Mesenchymal stem cell (in vitro differentiated cells and primary cell): ENCODE measurements at regions not wholly inside any gene's neighbourhood (a gene's known extent, or its start where the extent isn't known, plus 50 kb on each side); places are given as distances from the start of the nearest gene placed in this dataset.

Experiments
- DNase-seq: peaks from one replicate; pipeline ENCODE4 v3.0.0-alpha.2; 2013
- H2AFZ ChIP-seq: one replicate; pipeline ENCODE4 v1.6.1; 2013; ENCODE audit warnings: low read depth, mild to moderate bottlenecking, control low read depth, inconsistent platforms, low read length, moderate library complexity
- H2AK5ac ChIP-seq: 2 replicates; pipeline ENCODE4 v1.6.1; 2013; ENCODE audit warnings: low read length, moderate library complexity, mild to moderate bottlenecking, inconsistent platforms; ENCODE audit not compliant: severe bottlenecking
- H2BK120ac ChIP-seq: one replicate; pipeline ENCODE4 v1.6.1; 2013; ENCODE audit warnings: low read depth, mild to moderate bottlenecking, inconsistent platforms, low read length, moderate library complexity
- H2BK12ac ChIP-seq, 2 experiments: one replicate each; pipeline ENCODE4 v1.6.1; 2013; ENCODE audit warnings: inconsistent platforms in 2 of 2, low read length in 2 of 2, mild to moderate bottlenecking in 2 of 2, moderate library complexity in 2 of 2, control low read depth in 1 of 2
- H2BK15ac ChIP-seq: one replicate; pipeline ENCODE4 v1.6.1; 2013; ENCODE audit warnings: mild to moderate bottlenecking, low read depth, inconsistent platforms; ENCODE audit not compliant: poor library complexity, severe bottlenecking
- H2BK5ac ChIP-seq: 2 replicates; pipeline ENCODE4 v1.6.1; 2013; ENCODE audit warnings: low read depth, mild to moderate bottlenecking, low read length, control low read depth, inconsistent platforms; ENCODE audit not compliant: poor library complexity, severe bottlenecking
- H3K14ac ChIP-seq, 2 experiments: one replicate each; pipeline ENCODE4 v1.6.1; 2013; ENCODE audit warnings: inconsistent platforms in 2 of 2, low read length in 2 of 2, control low read depth in 1 of 2, mild to moderate bottlenecking in 1 of 2, moderate library complexity in 1 of 2
- H3K18ac ChIP-seq, 2 experiments: one replicate each; pipeline ENCODE4 v1.6.1; 2013; ENCODE audit warnings: inconsistent platforms in 2 of 2, low read length in 2 of 2, control low read depth in 1 of 2, low read depth in 1 of 2, mild to moderate bottlenecking in 1 of 2
- H3K23ac ChIP-seq, 2 experiments: one replicate each; pipeline ENCODE4 v1.6.1; 2013; ENCODE audit warnings: inconsistent platforms in 2 of 2, low read length in 2 of 2, mild to moderate bottlenecking in 2 of 2, moderate library complexity in 2 of 2, control low read depth in 1 of 2
- H3K27ac ChIP-seq: 2 replicates; pipeline ENCODE4 v1.5.1; 2013; ENCODE audit warnings: mild to moderate bottlenecking, moderate library complexity, low read length, control low read depth, inconsistent platforms; ENCODE audit not compliant: poor library complexity, severe bottlenecking
- H3K27me3 ChIP-seq, 2 experiments: 2 replicates each; pipeline versions ENCODE4 v1.6.1 to v1.7.0; 2013; ENCODE audit warnings: low read length in 2 of 2, mild to moderate bottlenecking in 2 of 2, moderate library complexity in 2 of 2, control low read depth in 1 of 2, inconsistent platforms in 1 of 2; ENCODE audit not compliant: control insufficient read depth in 1 of 2, insufficient read depth in 1 of 2
- H3K36me3 ChIP-seq, 2 experiments: 2 replicates each; pipeline versions ENCODE4 v1.6.1 to v1.7.0; 2013; ENCODE audit warnings: low read length in 2 of 2, control low read depth in 1 of 2, inconsistent platforms in 1 of 2, low read depth in 1 of 2, mild to moderate bottlenecking in 1 of 2; ENCODE audit not compliant: insufficient read depth in 2 of 2, control insufficient read depth in 1 of 2
- H3K4ac ChIP-seq, 2 experiments: one replicate each; pipeline ENCODE4 v1.6.1; 2013; ENCODE audit warnings: inconsistent platforms in 2 of 2, low read length in 2 of 2, mild to moderate bottlenecking in 2 of 2, moderate library complexity in 2 of 2, control low read depth in 1 of 2, low read depth in 1 of 2
- H3K4me1 ChIP-seq: 2 replicates; pipeline ENCODE4 v1.6.1; 2013; ENCODE audit warnings: low read depth, low read length, control low read depth; ENCODE audit not compliant: control insufficient read depth, insufficient read depth
- H3K4me2 ChIP-seq: 2 replicates; pipeline ENCODE4 v1.6.1; 2013; ENCODE audit warnings: low read length, mild to moderate bottlenecking, inconsistent platforms; ENCODE audit not compliant: poor library complexity, severe bottlenecking
- H3K4me3 ChIP-seq, 2 experiments: 2 replicates each; pipeline versions ENCODE4 v1.5.1 to v1.7.0; 2013; ENCODE audit warnings: low read length in 2 of 2, mild to moderate bottlenecking in 2 of 2, control low read depth in 1 of 2, low read depth in 1 of 2; ENCODE audit not compliant: insufficient read depth in 1 of 2
- H3K79me1 ChIP-seq: replicated peaks from 2 replicates; pipeline ENCODE4 v1.6.1; 2013; ENCODE audit warnings: mild to moderate bottlenecking, control low read depth, low read length, inconsistent platforms; ENCODE audit not compliant: poor library complexity, severe bottlenecking
- H3K9ac ChIP-seq: 2 replicates; pipeline ENCODE4 v1.7.0; 2013; ENCODE audit warnings: mild to moderate bottlenecking, low read length, moderate library complexity
- H3K9me3 ChIP-seq: 2 replicates; pipeline ENCODE4 v1.7.0; 2013; ENCODE audit warnings: mild to moderate bottlenecking, low read length; ENCODE audit not compliant: control insufficient read depth
- H4K8ac ChIP-seq: one replicate; pipeline ENCODE4 v1.6.1; 2013; ENCODE audit warnings: inconsistent platforms, mild to moderate bottlenecking, low read length, moderate library complexity
- H4K91ac ChIP-seq: one replicate; pipeline ENCODE4 v1.6.1; 2013; ENCODE audit warnings: mild to moderate bottlenecking, low read length, inconsistent platforms
- WGBS: methylation state at CpG from one replicate; pipeline ENCODE4 v1.1.7; 2013; ENCODE audit warnings: mixed read lengths; 5-methylcytosine and 5-hydroxymethylcytosine counted together

DNA sequence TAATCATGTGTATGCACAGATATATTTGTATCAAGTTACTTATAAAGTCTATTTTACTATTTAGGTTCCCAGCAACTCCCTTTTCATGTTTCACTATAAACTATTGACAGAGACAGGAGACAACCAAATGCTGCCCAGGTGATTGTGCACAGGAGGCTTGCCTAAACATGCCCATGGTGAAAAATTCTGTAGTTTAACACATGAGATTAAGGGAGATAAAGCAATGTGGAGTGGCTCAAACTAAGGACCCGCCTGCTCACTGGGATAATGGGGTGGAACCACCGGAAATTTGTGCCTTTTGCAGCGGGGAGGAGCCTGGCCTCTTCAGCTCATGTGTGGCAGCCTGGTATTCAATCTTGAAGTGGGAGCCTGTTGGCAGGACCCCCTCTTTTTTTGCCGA lies 459.5 kb upstream of the CNTN5 start:
- Histone ChIP-seq H3K23ac (no peak overlapping the region), H3K14ac (no peak overlapping the region), H3K4me3 (no peak overlapping the region), H3K4me1 (no peaks in the 10 kb centered on the region), H2AK5ac (no peak overlapping the region), H2BK120ac (no peak overlapping the region), H4K91ac (no peak overlapping the region), H3K9me3 (no peaks in the 10 kb centered on the region), H3K79me1 (no peaks in the 10 kb centered on the region), H3K27me3 (no peaks in the 10 kb centered on the region), H2BK5ac (no peak overlapping the region), H3K36me3 (no peaks in the 10 kb centered on the region), H3K27ac (no peak overlapping the region), H3K9ac (no peak overlapping the region), H3K4me2 (no peak overlapping the region), H3K4ac (no peak overlapping the region), H3K18ac (no peak overlapping the region), H2BK12ac (no peak overlapping the region), H4K8ac (no peak overlapping the region), H2BK15ac (no peak overlapping the region), H2AFZ (no peak overlapping the region)
- DNase-seq: no peak
- WGBS: 69% methylated on average over 4 of the region's 4 CpGs

GRCh38 chr11:98561877-98562395 lies 458.8 kb upstream of the CNTN5 start:
- H3K9me3 ChIP-seq: no peaks in the 10 kb centered on the region
- no peak overlapping the region for H2BK120ac ChIP-seq
- no peak overlapping the region for H4K91ac ChIP-seq
- H2AFZ ChIP-seq: no peak overlapping the region
- H3K23ac ChIP-seq: no peak overlapping the region
- H3K18ac ChIP-seq: no peak overlapping the region
- H3K9ac ChIP-seq: no peak overlapping the region
- no peak overlapping the region for H3K27ac ChIP-seq
- no peaks in the 10 kb centered on the region for H3K4me1 ChIP-seq
- no peak overlapping the region for H3K4me3 ChIP-seq
- DNase-seq: no peak
- no peak overlapping the region for H2AK5ac ChIP-seq
- no peaks in the 10 kb centered on the region for H3K36me3 ChIP-seq
- H2BK15ac ChIP-seq: no peak overlapping the region
- H2BK5ac ChIP-seq: no peak overlapping the region
- H3K27me3 ChIP-seq: no peaks in the 10 kb centered on the region
- H3K14ac ChIP-seq: no peak overlapping the region
- H2BK12ac ChIP-seq: no peak overlapping the region
- no peak overlapping the region for H3K4me2 ChIP-seq
- H4K8ac ChIP-seq: no peak overlapping the region
- H3K4ac ChIP-seq: no peak overlapping the region
- H3K79me1 ChIP-seq: no peaks in the 10 kb centered on the region

GRCh38 chr11:98564233-98564632 lies 456.5 kb upstream of the CNTN5 start:
- H3K9ac ChIP-seq: no peak overlapping the region
- H2AFZ ChIP-seq: no peak overlapping the region
- peaks cover 4% of the 10 kb centered on the region for H3K9me3 ChIP-seq
- H3K4ac ChIP-seq: no peak overlapping the region
- no peak overlapping the region for H3K18ac ChIP-seq
- no peak overlapping the region for H2BK5ac ChIP-seq
- no peak for DNase-seq
- H3K36me3 ChIP-seq: no peaks in the 10 kb centered on the region
- no peaks in the 10 kb centered on the region for H3K27me3 ChIP-seq
- no peak overlapping the region for H3K14ac ChIP-seq
- no peak overlapping the region for H4K8ac ChIP-seq
- 69% methylated on average over 2 of the region's 3 CpGs for WGBS
- no peaks in the 10 kb centered on the region for H3K79me1 ChIP-seq
- H3K4me1 ChIP-seq: no peaks in the 10 kb centered on the region
- H3K4me3 ChIP-seq: no peak overlapping the region
- no peak overlapping the region for H3K4me2 ChIP-seq
- H2BK12ac ChIP-seq: no peak overlapping the region
- no peak overlapping the region for H4K91ac ChIP-seq
- H2BK120ac ChIP-seq: no peak overlapping the region
- H3K27ac ChIP-seq: no peak overlapping the region
- H2AK5ac ChIP-seq: no peak overlapping the region
- no peak overlapping the region for H2BK15ac ChIP-seq
- no peak overlapping the region for H3K23ac ChIP-seq

- H2AFZ ChIP-seq: no peak overlapping the region
- no peak overlapping the region for H3K4me3 ChIP-seq
- H3K36me3 ChIP-seq: no peaks in the 10 kb centered on the region
- no peak overlapping the region for H2AK5ac ChIP-seq
- H3K23ac ChIP-seq: no peak overlapping the region
- H2BK5ac ChIP-seq: no peak overlapping the region
- no peak overlapping the region for H2BK15ac ChIP-seq
- H3K4me2 ChIP-seq: no peak overlapping the region
- H4K91ac ChIP-seq: no peak overlapping the region
- H3K9ac ChIP-seq: no peak overlapping the region
- no peaks in the 10 kb centered on the region for H3K27me3 ChIP-seq
- no peaks in the 10 kb centered on the region for H3K79me1 ChIP-seq
- H3K18ac ChIP-seq: no peak overlapping the region
- H3K9me3 ChIP-seq: peaks cover 6% of the 10 kb centered on the region
- H3K14ac ChIP-seq: no peak overlapping the region
- no peak overlapping the region for H3K27ac ChIP-seq
- no peak for DNase-seq
- no peak overlapping the region for H4K8ac ChIP-seq
- H3K4me1 ChIP-seq: no peaks in the 10 kb centered on the region
- H2BK12ac ChIP-seq: no peak overlapping the region
- 88% methylated on average over 3 of the region's 4 CpGs for WGBS
- H2BK120ac ChIP-seq: no peak overlapping the region
- H3K4ac ChIP-seq: no peak overlapping the region
Observed at GRCh38 chr11:98564881-98565280, 455.9 kb upstream of the CNTN5 start.
